Endothelial cell of umbilical vein (primary cell): ENCODE measurements at regions not wholly inside any gene's neighbourhood (a gene's known extent, or its start where the extent isn't known, plus 50 kb on each side); places are given as distances from the start of the nearest gene placed in this dataset.

Experiments
- BruUV-seq: library from RNA; stranded (reverse); fragments of 400-500 nt; replicated peaks from 2 replicates; lab custom pipeline; 2021; lab: Mats Ljungman, UMichigan
- CTCF ChIA-PET: fragments of 300-600, 350-600 bp; sonication (Branson Sonifier 250); formaldehyde crosslinking; loops from one replicate; lab custom pipeline; 2021; ENCODE audit warnings: antibody characterized with exemption, inconsistent platforms; lab: Charles Lee
- POLR2A ChIA-PET: fragments of 300-600, 350-600 bp; sonication (Branson Sonifier 250); formaldehyde crosslinking; loops from one replicate; lab custom pipeline; 2021; ENCODE audit warnings: antibody characterized with exemption, inconsistent platforms; lab: Charles Lee
- DNase-seq: peaks from one replicate; pipeline ENCODE4 v3.0.0-alpha.2; 2011; ENCODE audit warnings: low read depth, low spot score
- FAIRE-seq: peaks from 2 replicates; lab custom pipeline; 2011; peaks lifted over from hg19 to GRCh38; lab: Jason Lieb, UNC
- H2AFZ ChIP-seq: 2 replicates; pipeline ENCODE4 v1.6.0; 2012; ENCODE audit warnings: low read depth, low read length, control low read depth, inconsistent platforms
- H3K27ac ChIP-seq: 2 replicates; pipeline ENCODE4 v1.5.1; 2011; ENCODE audit warnings: low read depth, mild to moderate bottlenecking, control low read depth, low read length, moderate library complexity; ENCODE audit not compliant: insufficient read depth
- H3K27me3 ChIP-seq, 2 experiments: 2 replicates each; pipeline versions ENCODE4 v1.6.0 to v1.6.1; 2011; ENCODE audit warnings: low read length in 2 of 2, mixed read lengths in 1 of 2; ENCODE audit not compliant: control insufficient read depth in 2 of 2, insufficient read depth in 2 of 2
- H3K36me3 ChIP-seq, 2 experiments: 2 replicates in 1 of 2; 3 replicates in 1 of 2; pipeline ENCODE4 v1.5.1; 2011; ENCODE audit warnings: low read length in 2 of 2, mild to moderate bottlenecking in 1 of 2, moderate library complexity in 1 of 2; ENCODE audit not compliant: control insufficient read depth in 2 of 2, insufficient read depth in 2 of 2; ENCODE audit errors: extremely low read depth in 1 of 2
- H3K4me1 ChIP-seq: 3 replicates; pipeline ENCODE4 v1.5.1; 2011; ENCODE audit warnings: mild to moderate bottlenecking, low read length; ENCODE audit not compliant: control insufficient read depth, insufficient read depth; ENCODE audit errors: extremely low read depth
- H3K4me2 ChIP-seq: 2 replicates; pipeline ENCODE4 v1.6.1; 2011; ENCODE audit warnings: low read length, control low read depth, mixed read lengths; ENCODE audit not compliant: insufficient read depth
- H3K4me3 ChIP-seq, 3 experiments: fragments of 200-600 bp in 1 of 3; sonication (generic), shearing (Covaris generic) in 1 of 3; replicated peaks in 1 of 3; 2 replicates each; pipeline ENCODE4 v1.5.1; 2011 to 2016; ENCODE audit warnings: control low read depth in 3 of 3, low read length in 3 of 3, mild to moderate bottlenecking in 2 of 3, inconsistent platforms in 1 of 3, low read depth in 1 of 3, moderate library complexity in 1 of 3; ENCODE audit not compliant: insufficient read depth in 1 of 3
- H3K79me2 ChIP-seq: 2 replicates; pipeline ENCODE4 v1.6.0; 2012; ENCODE audit warnings: low read length, inconsistent platforms; ENCODE audit not compliant: control insufficient read depth, insufficient read depth
- H3K9ac ChIP-seq: replicated peaks from 2 replicates; pipeline ENCODE3; 2011; ENCODE audit warnings: low read length, control low read depth; ENCODE audit not compliant: insufficient read depth; ENCODE audit errors: extremely low read depth
- H3K9me1 ChIP-seq: replicated peaks from 3 replicates; pipeline ENCODE4 v1.6.0; 2011; ENCODE audit warnings: mild to moderate bottlenecking, low read length; ENCODE audit not compliant: control insufficient read depth, insufficient read depth; ENCODE audit errors: extremely low read depth
- H3K9me3 ChIP-seq: replicated peaks from 2 replicates; pipeline ENCODE4 v1.5.1; 2012; ENCODE audit warnings: low read length, inconsistent platforms; ENCODE audit not compliant: control insufficient read depth, insufficient read depth
- H4K20me1 ChIP-seq: replicated peaks from 2 replicates; pipeline ENCODE3; 2011; ENCODE audit warnings: mild to moderate bottlenecking, low read length; ENCODE audit not compliant: control insufficient read depth, insufficient read depth; ENCODE audit errors: extremely low read depth
- EZH2 ChIP-seq: IDR thresholded peaks from 2 replicates; pipeline ENCODE4 v1.6.1; 2012; ENCODE audit warnings: borderline replicate concordance, low read depth, mild to moderate bottlenecking, moderate library complexity, low read length, inconsistent platforms; ENCODE audit not compliant: severe bottlenecking
- FOS ChIP-seq: IDR thresholded peaks from 2 replicates; pipeline ENCODE4 v1.6.1; 2011; ENCODE audit warnings: mild to moderate bottlenecking, low read length, moderate library complexity, borderline replicate concordance; ENCODE audit not compliant: insufficient read depth
- GATA2 ChIP-seq: IDR thresholded peaks from 2 replicates; pipeline ENCODE4 v1.7.0; 2011; ENCODE audit warnings: low read depth, mild to moderate bottlenecking, moderate library complexity, mixed read lengths, low read length; ENCODE audit not compliant: insufficient read length, insufficient read depth
- JUN ChIP-seq: IDR thresholded peaks from 2 replicates; pipeline ENCODE4 v1.6.1; 2011; ENCODE audit warnings: borderline replicate concordance, low read depth; ENCODE audit not compliant: insufficient read length, insufficient read depth
- MYC ChIP-seq: IDR thresholded peaks from one replicate; pipeline ENCODE4 v1.6.1; 2011; ENCODE audit warnings: mild to moderate bottlenecking, low read depth, low read length
- POLR2A ChIP-seq: IDR thresholded peaks from 2 replicates; pipeline ENCODE4 v1.6.1; 2012; ENCODE audit warnings: low read depth, mild to moderate bottlenecking, control low read depth, low read length
- POLR2AphosphoS5 ChIP-seq: IDR thresholded peaks from 2 replicates; pipeline ENCODE4 v1.6.1; 2012; ENCODE audit warnings: low read depth, mild to moderate bottlenecking, control low read depth, low read length, moderate library complexity; ENCODE audit not compliant: insufficient read depth
- dilution Hi-C: fragments of 300-500 bp; cut with MboI; formaldehyde crosslinking; loops from one replicate; pipeline ENCODE4 v1.15.0; 2019; ENCODE audit warnings: low sequenced_read_pairs; ENCODE audit not compliant: extremely low pct_ligation_motif_present
- intact Hi-C: fragments of 100-400 bp; cut with micrococcal nuclease; formaldehyde crosslinking; loops from one replicate; pipeline ENCODE4 v1.10.0; 2022
- TF ChIP-seq, protein P1 (sequence below): IDR thresholded peaks from 2 replicates; pipeline ENCODE4 v1.6.1; 2011; ENCODE audit not compliant: insufficient read depth, insufficient read length
- TF ChIP-seq, protein P2 (sequence below), 2 donors: IDR thresholded peaks; 1 replicate in 1 of 2; 2 replicates in 1 of 2; pipeline ENCODE4 v1.5.1; 2011; ENCODE audit warnings: low read length in 2 of 2, mild to moderate bottlenecking in 2 of 2, moderate library complexity in 2 of 2, control low read depth in 1 of 2, inconsistent platforms in 1 of 2, low read depth in 1 of 2; ENCODE audit not compliant: insufficient read depth in 1 of 2; ENCODE audit errors: extremely low read depth in 1 of 2

DNA sequence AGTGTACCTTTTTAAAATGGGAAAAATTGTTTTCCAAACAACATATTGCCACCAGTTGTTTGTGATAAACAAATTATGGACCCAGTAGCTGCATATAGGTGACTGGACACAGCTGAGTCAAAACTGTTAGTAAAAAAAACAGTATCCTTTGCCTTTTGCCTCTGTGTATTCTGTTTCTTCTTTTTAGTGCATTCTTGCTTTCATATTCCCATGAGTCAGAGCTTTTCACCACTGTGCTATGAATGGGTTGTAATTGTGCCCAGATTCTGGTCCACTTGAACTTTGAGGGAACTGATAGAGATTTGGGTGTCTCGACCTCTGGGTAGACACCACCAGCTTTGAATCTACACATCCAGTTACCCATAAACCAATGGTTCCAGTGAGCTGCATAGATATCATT is 1441.9 kb upstream of the ZEB2 start:
- H3K9ac ChIP-seq: no peak overlapping the region
- CTCF ChIA-PET: no interaction called here
- H3K9me1 ChIP-seq: no peaks in the 10 kb centered on the region
- intact Hi-C loops: no loop called here
- BruUV-seq: no TSS peak
- TF ChIP-seq POLR2A (no peak), EZH2 (no peak), FOS (no peak), MYC (no peak), POLR2AphosphoS5 (no peak)
- TF ChIP-seq, protein P1, sequence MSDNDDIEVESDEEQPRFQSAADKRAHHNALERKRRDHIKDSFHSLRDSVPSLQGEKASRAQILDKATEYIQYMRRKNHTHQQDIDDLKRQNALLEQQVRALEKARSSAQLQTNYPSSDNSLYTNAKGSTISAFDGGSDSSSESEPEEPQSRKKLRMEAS: no peak
- DNase-seq (no peak), FAIRE-seq (no peak)
- dilution Hi-C loops: no loop called here
- no peaks in the 10 kb centered on the region for H3K4me1 ChIP-seq
- POLR2A ChIA-PET: no interaction called here
- no peaks in the 10 kb centered on the region for H3K9me3 ChIP-seq
- no peak overlapping the region for H3K27ac ChIP-seq
- no peaks in the 10 kb centered on the region for H3K79me2 ChIP-seq
- H3K27me3 ChIP-seq: no peaks in the 10 kb centered on the region
- H2AFZ ChIP-seq: no peak overlapping the region
- no peak overlapping the region for H3K4me2 ChIP-seq
- H3K4me3 ChIP-seq: no peak overlapping the region
- H3K36me3 ChIP-seq: no peaks in the 10 kb centered on the region
- H4K20me1 ChIP-seq: no peaks in the 10 kb centered on the region

DNA sequence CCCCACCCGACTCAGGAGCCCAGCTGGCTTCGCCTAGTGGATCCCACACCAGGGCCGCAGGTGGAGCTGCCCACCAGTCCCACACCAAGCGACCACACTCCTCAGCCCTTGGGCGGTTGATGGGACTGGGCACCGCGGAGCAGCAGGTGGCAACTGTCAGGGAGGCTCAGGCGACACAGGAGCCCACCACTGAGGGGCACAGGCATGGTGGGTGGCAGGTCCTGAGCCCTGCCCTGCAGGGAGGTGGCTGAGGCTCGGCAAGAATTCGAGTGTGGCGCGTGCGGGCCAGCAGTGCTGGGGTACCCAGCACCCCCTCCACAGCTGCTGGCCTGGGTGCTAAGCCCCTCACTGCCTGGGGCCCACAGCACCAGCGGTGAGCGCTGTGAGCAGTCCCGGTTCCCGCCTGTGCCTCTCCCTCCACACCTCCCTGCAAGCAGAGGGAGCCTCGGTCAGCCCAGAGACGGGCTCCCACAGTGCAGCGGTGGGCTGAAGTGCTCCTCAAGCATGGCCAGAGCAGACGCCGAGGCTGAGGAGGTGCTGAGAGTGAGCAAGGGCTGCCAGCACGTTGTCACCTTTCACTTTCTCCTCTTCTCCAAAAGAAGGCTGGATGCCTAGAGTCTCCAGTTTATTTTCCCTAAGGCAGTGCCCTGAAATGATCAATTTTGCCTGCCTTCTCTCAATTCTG is 1440.7 kb upstream of the ZEB2 start:
- ChIA-PET POLR2A (no interaction called here), CTCF (no interaction called here)
- dilution Hi-C loops (no loop called here), intact Hi-C loops (no loop called here)
- no peaks in the 10 kb centered on the region for H3K27me3 ChIP-seq
- no peak for DNase-seq
- H3K27ac ChIP-seq: no peak overlapping the region
- no peaks in the 10 kb centered on the region for H3K36me3 ChIP-seq
- BruUV-seq: no TSS peak
- H3K9ac ChIP-seq: no peak overlapping the region
- no peaks in the 10 kb centered on the region for H3K9me3 ChIP-seq
- TF ChIP-seq GATA2 (no peak), FOS (no peak), POLR2AphosphoS5 (no peak), POLR2A (no peak), MYC (no peak), EZH2 (no peak), JUN (no peak)
- TF ChIP-seq, protein P1: no peak
- TF ChIP-seq, protein P2, sequence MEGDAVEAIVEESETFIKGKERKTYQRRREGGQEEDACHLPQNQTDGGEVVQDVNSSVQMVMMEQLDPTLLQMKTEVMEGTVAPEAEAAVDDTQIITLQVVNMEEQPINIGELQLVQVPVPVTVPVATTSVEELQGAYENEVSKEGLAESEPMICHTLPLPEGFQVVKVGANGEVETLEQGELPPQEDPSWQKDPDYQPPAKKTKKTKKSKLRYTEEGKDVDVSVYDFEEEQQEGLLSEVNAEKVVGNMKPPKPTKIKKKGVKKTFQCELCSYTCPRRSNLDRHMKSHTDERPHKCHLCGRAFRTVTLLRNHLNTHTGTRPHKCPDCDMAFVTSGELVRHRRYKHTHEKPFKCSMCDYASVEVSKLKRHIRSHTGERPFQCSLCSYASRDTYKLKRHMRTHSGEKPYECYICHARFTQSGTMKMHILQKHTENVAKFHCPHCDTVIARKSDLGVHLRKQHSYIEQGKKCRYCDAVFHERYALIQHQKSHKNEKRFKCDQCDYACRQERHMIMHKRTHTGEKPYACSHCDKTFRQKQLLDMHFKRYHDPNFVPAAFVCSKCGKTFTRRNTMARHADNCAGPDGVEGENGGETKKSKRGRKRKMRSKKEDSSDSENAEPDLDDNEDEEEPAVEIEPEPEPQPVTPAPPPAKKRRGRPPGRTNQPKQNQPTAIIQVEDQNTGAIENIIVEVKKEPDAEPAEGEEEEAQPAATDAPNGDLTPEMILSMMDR (IDR thresholded peaks at IDR 0.05; ENCODE audit: extremely low read depth in 1 of 2, insufficient read depth in 1 of 2, low read depth in 1 of 2, low read length in 2 of 2): no peak
- no peaks in the 10 kb centered on the region for H3K9me1 ChIP-seq
- FAIRE-seq: no peak
- no peaks in the 10 kb centered on the region for H3K4me1 ChIP-seq
- H3K4me3 ChIP-seq: no peak overlapping the region
- no peaks in the 10 kb centered on the region for H4K20me1 ChIP-seq
- no peak overlapping the region for H3K4me2 ChIP-seq
- no peaks in the 10 kb centered on the region for H3K79me2 ChIP-seq
- no peak overlapping the region for H2AFZ ChIP-seq
